Liver (tissue), 8 donors: ENCODE measurements at regions not wholly inside any gene's neighbourhood (a gene's known extent, or its start where the extent isn't known, plus 50 kb on each side); places are given as distances from the start of the nearest gene placed in this dataset.

Source experiments
- DNase-seq: peaks from one replicate; pipeline ENCODE4 v3.0.0-alpha.2; 2017; ENCODE audit warnings: low spot score
- H3K27ac ChIP-seq, 2 donors: one replicate each; pipeline ENCODE4 v1.7.0; 2013; ENCODE audit warnings: inconsistent platforms in 2 of 2, low read length in 2 of 2, control low read depth in 1 of 2, low read depth in 1 of 2, mild to moderate bottlenecking in 1 of 2
- H3K27me3 ChIP-seq, 4 donors: one replicate each; pipeline versions ENCODE4 v1.6.1 to v1.7.0; 2013; ENCODE audit warnings: low read length in 3 of 4, inconsistent platforms in 1 of 4, mild to moderate bottlenecking in 1 of 4, moderate library complexity in 1 of 4; ENCODE audit not compliant: control insufficient read depth in 4 of 4, insufficient read depth in 4 of 4
- H3K36me3 ChIP-seq, 4 donors: one replicate each; pipeline versions ENCODE4 v1.6.1 to v1.7.0; 2013; ENCODE audit warnings: low read length in 3 of 4, mild to moderate bottlenecking in 3 of 4, low read depth in 1 of 4, moderate library complexity in 1 of 4; ENCODE audit not compliant: control insufficient read depth in 4 of 4, insufficient read depth in 3 of 4
- H3K4me1 ChIP-seq, 4 donors: one replicate each; pipeline versions ENCODE4 v1.6.1 to v1.7.0; 2013; ENCODE audit warnings: low read length in 3 of 4, mild to moderate bottlenecking in 3 of 4, moderate library complexity in 1 of 4; ENCODE audit not compliant: control insufficient read depth in 4 of 4, insufficient read depth in 4 of 4
- H3K4me3 ChIP-seq, 3 donors: one replicate each; pipeline versions ENCODE4 v1.6.1 to v1.7.0; 2013; ENCODE audit warnings: low read length in 3 of 3, control low read depth in 1 of 3, low read depth in 1 of 3, mild to moderate bottlenecking in 1 of 3
- H3K9ac ChIP-seq, 2 donors: one replicate each; pipeline ENCODE4 v1.7.0; 2013; ENCODE audit warnings: low read length in 2 of 2, mild to moderate bottlenecking in 2 of 2, moderate library complexity in 2 of 2, control low read depth in 1 of 2, low read depth in 1 of 2
- H3K9me3 ChIP-seq, 4 donors: one replicate each; pipeline versions ENCODE4 v1.6.1 to v1.7.0; 2013; ENCODE audit warnings: low read length in 3 of 4; ENCODE audit not compliant: control insufficient read depth in 4 of 4
- FOXA1 ChIP-seq: IDR thresholded peaks from 2 replicates; pipeline ENCODE4 v1.6.1; 2016; ENCODE audit warnings: antibody characterized with exemption
- FOXA2 ChIP-seq: IDR thresholded peaks from 2 replicates; pipeline ENCODE4 v1.6.1; 2016; ENCODE audit warnings: antibody characterized with exemption
- GABPA ChIP-seq, 2 donors: IDR thresholded peaks in 1 of 2; conservative IDR thresholded peaks in 1 of 2; 2 replicates each; pipeline ENCODE4 v1.6.1; 2016; ENCODE audit warnings: antibody characterized with exemption in 2 of 2, mild to moderate bottlenecking in 1 of 2, moderate library complexity in 1 of 2
- JUND ChIP-seq, 2 donors: IDR thresholded peaks; 2 replicates each; pipeline ENCODE4 v1.6.1; 2016; ENCODE audit warnings: antibody characterized with exemption in 2 of 2
- NR2F2 ChIP-seq: IDR thresholded peaks from 2 replicates; pipeline ENCODE4 v1.6.1; 2016; ENCODE audit warnings: antibody characterized with exemption
- RAD21 ChIP-seq, 2 donors: IDR thresholded peaks; 2 replicates each; pipeline ENCODE4 v1.6.1; 2016; ENCODE audit warnings: antibody characterized with exemption in 2 of 2, mild to moderate bottlenecking in 2 of 2
- RXRA ChIP-seq, 2 donors: IDR thresholded peaks; 2 replicates each; pipeline ENCODE4 v1.6.1; 2017 to 2018; ENCODE audit warnings: antibody characterized with exemption in 2 of 2, mild to moderate bottlenecking in 1 of 2
- TAF1 ChIP-seq: conservative IDR thresholded peaks from 2 replicates; pipeline ENCODE4 v1.6.1; 2016; ENCODE audit warnings: antibody characterized with exemption, mild to moderate bottlenecking
- WGBS: extraction: QIAGEN DNeasy Blood & Tissue Kit; methylation state at CpG from one replicate; pipeline ENCODE4 v1.1.7; 2013; 5-methylcytosine and 5-hydroxymethylcytosine counted together
- TF ChIP-seq, protein P1 (sequence below): IDR thresholded peaks from 2 replicates; pipeline ENCODE4 v1.6.1; 2016; ENCODE audit warnings: antibody characterized with exemption
- TF ChIP-seq, protein P2 (sequence below): IDR thresholded peaks from 2 replicates; pipeline ENCODE4 v1.6.1; 2016; ENCODE audit warnings: antibody characterized with exemption
- TF ChIP-seq, protein P3 (sequence below): fragments of 150-350 bp; IDR thresholded peaks from 2 replicates; pipeline ENCODE4 v1.5.1; 2017; ENCODE audit warnings: improper control_type of control experiment, low read depth, low read length; ENCODE audit not compliant: missing input control
- TF ChIP-seq, protein P4 (sequence below): IDR thresholded peaks from 2 replicates; pipeline ENCODE4 v1.6.1; 2016; ENCODE audit warnings: antibody characterized with exemption
- TF ChIP-seq, protein P5 (sequence below): IDR thresholded peaks from 2 replicates; pipeline ENCODE4 v1.6.1; 2016; ENCODE audit warnings: antibody characterized with exemption, mild to moderate bottlenecking
- donor health status: healthy.
- donor health status: healthy.
- donor health status: healthy.
- donor health status: healthy.
- donor health status: healthy.

DNA sequence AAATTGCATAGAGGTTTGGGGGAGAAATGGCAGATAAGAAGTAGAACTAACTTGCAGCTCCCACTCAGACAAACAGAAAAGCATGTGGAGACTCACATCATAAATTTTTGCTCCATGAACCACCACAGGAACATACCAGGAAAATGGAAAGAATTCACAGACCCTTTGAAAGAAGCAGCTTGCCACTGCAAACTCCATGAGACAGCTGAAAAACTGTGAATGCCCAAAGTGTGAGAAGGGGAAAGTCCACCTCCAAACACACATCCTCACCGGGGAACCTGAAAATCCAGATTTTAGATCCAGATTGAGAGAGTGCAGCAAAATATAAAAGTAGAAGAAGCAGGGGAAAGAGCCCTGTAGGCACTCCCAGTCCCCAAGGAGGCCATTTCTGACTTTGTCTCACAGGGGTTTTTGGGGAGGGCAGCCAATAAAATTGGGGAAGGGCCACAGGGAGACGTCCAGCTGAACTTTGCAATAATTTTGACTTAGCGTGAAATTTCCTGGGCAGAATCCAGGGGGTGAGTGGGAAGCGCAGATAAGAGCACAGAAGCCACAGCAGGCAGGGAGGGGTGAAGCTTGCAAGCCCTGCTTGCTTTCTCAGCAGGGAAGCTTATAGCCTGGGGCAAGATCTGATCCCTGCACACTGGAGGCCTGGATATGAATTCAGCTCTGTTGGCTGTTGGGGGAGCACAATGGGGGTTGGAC, 183.4 kb upstream of the UBE2E2 start:
- no peak for TF ChIP-seq FOXA2
- no peak for TF ChIP-seq TAF1
- TF ChIP-seq, protein P1, sequence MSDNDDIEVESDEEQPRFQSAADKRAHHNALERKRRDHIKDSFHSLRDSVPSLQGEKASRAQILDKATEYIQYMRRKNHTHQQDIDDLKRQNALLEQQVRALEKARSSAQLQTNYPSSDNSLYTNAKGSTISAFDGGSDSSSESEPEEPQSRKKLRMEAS, result no peak
- no peak for TF ChIP-seq RXRA (IDR thresholded peaks at IDR 0.05)
- TF ChIP-seq, protein P2, sequence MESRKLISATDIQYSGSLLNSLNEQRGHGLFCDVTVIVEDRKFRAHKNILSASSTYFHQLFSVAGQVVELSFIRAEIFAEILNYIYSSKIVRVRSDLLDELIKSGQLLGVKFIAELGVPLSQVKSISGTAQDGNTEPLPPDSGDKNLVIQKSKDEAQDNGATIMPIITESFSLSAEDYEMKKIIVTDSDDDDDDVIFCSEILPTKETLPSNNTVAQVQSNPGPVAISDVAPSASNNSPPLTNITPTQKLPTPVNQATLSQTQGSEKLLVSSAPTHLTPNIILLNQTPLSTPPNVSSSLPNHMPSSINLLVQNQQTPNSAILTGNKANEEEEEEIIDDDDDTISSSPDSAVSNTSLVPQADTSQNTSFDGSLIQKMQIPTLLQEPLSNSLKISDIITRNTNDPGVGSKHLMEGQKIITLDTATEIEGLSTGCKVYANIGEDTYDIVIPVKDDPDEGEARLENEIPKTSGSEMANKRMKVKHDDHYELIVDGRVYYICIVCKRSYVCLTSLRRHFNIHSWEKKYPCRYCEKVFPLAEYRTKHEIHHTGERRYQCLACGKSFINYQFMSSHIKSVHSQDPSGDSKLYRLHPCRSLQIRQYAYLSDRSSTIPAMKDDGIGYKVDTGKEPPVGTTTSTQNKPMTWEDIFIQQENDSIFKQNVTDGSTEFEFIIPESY, result no peak
- TF ChIP-seq NR2F2, result no peak
- TF ChIP-seq, protein P3, sequence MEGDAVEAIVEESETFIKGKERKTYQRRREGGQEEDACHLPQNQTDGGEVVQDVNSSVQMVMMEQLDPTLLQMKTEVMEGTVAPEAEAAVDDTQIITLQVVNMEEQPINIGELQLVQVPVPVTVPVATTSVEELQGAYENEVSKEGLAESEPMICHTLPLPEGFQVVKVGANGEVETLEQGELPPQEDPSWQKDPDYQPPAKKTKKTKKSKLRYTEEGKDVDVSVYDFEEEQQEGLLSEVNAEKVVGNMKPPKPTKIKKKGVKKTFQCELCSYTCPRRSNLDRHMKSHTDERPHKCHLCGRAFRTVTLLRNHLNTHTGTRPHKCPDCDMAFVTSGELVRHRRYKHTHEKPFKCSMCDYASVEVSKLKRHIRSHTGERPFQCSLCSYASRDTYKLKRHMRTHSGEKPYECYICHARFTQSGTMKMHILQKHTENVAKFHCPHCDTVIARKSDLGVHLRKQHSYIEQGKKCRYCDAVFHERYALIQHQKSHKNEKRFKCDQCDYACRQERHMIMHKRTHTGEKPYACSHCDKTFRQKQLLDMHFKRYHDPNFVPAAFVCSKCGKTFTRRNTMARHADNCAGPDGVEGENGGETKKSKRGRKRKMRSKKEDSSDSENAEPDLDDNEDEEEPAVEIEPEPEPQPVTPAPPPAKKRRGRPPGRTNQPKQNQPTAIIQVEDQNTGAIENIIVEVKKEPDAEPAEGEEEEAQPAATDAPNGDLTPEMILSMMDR, result no peak
- TF ChIP-seq, protein P4, sequence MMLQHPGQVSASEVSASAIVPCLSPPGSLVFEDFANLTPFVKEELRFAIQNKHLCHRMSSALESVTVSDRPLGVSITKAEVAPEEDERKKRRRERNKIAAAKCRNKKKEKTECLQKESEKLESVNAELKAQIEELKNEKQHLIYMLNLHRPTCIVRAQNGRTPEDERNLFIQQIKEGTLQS, result no peak
- no peak overlapping the region for H3K9ac ChIP-seq
- H3K27ac ChIP-seq, result no peak overlapping the region
- no peak overlapping the region for H3K4me3 ChIP-seq
- no peak for DNase-seq
- WGBS, result 49% methylated on average over 4 of the region's 4 CpGs
- no peaks in the 10 kb centered on the region for H3K4me1 ChIP-seq
- H3K9me3 ChIP-seq, result no peaks in the 10 kb centered on the region
- H3K27me3 ChIP-seq, result no peaks in the 10 kb centered on the region
- H3K36me3 ChIP-seq, result no peaks in the 10 kb centered on the region

DNA sequence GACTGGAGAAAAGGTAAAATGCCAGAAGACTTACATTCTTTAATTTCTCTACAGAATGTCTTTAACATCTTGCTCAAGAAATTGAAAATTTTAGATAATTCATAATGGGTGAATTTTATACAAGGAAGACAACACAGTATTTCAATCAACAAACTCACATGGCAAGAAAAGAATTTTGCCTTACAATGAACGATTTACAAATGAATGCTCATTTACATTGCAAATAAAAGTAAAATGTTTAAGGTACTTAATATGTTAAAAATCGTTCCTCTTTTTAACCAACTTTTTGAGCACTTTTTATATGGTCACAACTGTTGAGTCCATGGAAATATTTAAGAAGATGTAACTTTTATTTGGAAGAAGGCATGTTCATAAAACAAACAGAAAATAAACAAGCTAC, 174.8 kb upstream of the UBE2E2 start:
- 25% methylated on average over 2 of the region's 2 CpGs for WGBS
- Histone ChIP-seq H3K4me3 (no peak overlapping the region), H3K27me3 (no peaks in the 10 kb centered on the region), H3K9me3 (no peaks in the 10 kb centered on the region), H3K4me1 (no peaks in the 10 kb centered on the region), H3K36me3 (no peaks in the 10 kb centered on the region), H3K9ac (no peak overlapping the region), H3K27ac (no peak overlapping the region)
- TF ChIP-seq, protein P3, result no peak
- TF ChIP-seq NR2F2 (no peak), FOXA2 (no peak), GABPA (IDR thresholded peaks at IDR 0.05 in 1 of 2, conservative IDR thresholded peaks at IDR 0.05 in 1 of 2) (no peak), FOXA1 (no peak), RAD21 (IDR thresholded peaks at IDR 0.05) (no peak), RXRA (IDR thresholded peaks at IDR 0.05) (no peak), JUND (IDR thresholded peaks at IDR 0.05) (no peak)
- TF ChIP-seq, protein P5, sequence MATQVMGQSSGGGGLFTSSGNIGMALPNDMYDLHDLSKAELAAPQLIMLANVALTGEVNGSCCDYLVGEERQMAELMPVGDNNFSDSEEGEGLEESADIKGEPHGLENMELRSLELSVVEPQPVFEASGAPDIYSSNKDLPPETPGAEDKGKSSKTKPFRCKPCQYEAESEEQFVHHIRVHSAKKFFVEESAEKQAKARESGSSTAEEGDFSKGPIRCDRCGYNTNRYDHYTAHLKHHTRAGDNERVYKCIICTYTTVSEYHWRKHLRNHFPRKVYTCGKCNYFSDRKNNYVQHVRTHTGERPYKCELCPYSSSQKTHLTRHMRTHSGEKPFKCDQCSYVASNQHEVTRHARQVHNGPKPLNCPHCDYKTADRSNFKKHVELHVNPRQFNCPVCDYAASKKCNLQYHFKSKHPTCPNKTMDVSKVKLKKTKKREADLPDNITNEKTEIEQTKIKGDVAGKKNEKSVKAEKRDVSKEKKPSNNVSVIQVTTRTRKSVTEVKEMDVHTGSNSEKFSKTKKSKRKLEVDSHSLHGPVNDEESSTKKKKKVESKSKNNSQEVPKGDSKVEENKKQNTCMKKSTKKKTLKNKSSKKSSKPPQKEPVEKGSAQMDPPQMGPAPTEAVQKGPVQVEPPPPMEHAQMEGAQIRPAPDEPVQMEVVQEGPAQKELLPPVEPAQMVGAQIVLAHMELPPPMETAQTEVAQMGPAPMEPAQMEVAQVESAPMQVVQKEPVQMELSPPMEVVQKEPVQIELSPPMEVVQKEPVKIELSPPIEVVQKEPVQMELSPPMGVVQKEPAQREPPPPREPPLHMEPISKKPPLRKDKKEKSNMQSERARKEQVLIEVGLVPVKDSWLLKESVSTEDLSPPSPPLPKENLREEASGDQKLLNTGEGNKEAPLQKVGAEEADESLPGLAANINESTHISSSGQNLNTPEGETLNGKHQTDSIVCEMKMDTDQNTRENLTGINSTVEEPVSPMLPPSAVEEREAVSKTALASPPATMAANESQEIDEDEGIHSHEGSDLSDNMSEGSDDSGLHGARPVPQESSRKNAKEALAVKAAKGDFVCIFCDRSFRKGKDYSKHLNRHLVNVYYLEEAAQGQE, result no peak
- DNase-seq, result no peak
